NCI-H187 treated with DMSO at 0.1 percent for 48 hours (cell line): ENCODE measurements at regions not wholly inside any gene's neighbourhood (a gene's known extent, or its start where the extent isn't known, plus 50 kb on each side); places are given as distances from the start of the nearest gene placed in this dataset.

Experiments
- DNase-seq: peaks from one replicate; lab custom pipeline; 2025; lab: John Stamatoyannopoulos, UW

DNA sequence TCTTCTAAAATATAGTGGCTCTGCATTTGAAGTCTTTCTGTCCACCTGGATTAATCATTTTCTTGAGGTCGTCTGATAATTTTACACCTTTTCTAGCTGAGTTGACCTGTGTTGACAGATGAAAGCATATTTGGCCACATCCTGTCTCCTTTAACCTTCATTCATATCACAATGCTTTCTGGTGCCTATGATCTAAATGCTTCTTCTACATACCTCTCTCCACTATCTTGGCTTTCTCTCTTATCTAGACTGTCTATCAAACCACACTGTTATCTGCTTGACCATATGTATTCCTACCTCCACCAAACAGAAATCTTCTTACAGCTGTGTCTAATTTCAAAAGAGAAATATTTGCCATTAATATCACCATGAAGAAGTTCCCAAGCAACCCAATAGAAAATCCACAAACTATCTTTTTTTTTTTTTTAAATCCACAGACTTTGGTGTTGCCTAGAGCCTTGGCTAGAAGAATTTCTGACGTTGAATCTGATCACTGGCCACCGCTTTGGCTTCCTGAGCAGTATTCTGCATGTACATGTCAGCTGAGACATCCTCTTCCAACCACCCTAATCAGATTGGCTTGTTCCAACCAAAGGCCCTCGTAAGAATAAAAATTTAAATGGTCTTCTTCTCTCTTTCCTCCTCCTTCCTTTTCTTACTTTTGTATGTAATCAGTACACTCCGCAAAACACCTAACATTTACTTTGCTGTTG lies 66.3 kb upstream of the SP4 start:
- no peak for DNase-seq

DNA sequence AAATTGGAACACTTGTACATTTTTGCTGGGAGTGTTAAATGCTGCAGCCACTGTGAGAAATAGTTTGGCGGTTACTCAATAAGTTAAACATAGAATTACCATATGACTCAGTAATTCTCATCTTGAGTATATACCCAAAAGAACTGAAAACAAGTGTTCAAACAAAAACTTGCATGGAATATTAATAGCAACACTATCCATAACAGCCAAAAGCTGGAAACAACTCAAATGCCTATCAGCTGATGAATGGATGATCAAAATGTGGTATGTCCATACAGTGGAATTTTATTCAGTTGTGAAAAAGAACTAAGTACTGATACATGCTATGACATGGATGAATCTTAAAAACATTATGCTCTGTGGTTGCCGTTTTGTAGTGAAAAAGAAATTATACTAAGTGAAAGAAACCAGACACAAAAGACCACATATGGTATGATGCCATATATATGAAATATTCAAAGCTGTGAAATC lies 63.0 kb upstream of the SP4 start:
- DNase-seq = no peak

DNA sequence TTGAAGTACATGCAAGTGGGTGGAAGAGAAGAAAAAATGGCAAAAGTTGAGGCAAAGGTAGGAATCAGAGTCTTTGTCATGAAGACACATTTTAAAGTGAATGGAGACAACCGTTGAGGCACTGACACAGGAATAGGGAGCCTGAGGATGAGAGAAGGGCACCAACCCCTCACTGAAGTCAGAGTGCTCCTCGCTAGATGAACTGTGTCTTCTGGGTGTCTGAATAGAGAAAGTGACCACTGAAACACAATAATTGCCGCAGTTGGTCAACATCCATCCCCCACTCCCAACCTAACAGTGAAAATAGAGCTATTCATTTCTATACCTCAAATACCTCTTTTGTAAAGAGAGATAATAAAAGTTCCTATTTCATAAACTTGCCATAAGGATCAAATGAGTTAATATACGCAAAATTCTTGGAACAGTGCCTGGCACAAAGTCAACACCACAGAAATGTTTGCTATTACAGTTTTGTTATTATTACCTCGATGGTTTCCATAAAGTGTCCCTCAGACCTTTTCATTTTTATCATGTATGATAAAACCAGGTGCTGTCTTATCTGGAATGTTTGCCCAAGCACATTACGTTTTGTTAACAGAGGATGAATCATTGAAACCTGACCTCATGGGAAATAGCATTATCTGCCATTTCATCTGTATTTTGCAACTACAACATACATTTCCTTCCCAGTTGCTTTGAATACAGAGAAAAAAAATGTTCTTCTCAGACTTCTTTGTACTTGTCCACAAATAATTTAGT lies 61.8 kb upstream of the SP4 start:
- no peak for DNase-seq

DNA sequence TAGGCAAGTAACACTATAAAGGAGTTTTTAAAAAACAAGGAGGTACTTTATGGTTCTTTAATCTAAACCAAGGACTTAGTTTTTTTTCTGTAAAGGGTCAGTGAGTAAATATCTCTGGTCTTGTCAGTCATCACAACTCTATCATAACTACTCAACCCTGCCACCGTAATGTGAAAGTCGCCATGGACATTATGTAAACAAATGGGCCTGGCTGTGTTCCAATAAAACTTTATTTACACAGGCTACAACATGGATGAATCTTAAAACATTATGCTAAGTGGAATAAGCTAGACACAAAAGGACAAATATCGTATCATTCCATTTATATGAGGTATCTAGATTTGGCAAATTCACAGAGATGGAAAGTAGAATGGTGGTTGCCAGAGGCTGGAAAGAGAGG lies 60.8 kb upstream of the SP4 start:
- no peak for DNase-seq

DNA sequence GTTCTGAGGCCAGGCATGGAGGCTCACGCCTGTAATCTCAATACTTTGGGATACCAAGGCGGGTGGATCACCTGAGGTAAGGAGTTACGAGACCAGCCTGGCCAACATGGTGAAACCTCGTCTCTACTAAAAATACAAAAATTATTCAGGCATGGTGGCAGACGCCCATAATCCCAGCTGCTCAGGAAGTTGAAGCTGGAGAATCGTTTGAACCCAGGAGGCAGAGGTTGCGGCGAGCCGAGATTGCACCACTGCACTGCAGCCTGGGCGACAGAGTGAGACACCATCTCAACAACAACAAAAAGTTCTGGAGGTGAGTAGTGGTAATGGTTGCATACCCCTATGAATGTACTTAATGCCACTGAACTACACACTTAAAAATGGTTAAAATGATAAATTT lies 60.3 kb upstream of the SP4 start:
- no peak for DNase-seq

DNA sequence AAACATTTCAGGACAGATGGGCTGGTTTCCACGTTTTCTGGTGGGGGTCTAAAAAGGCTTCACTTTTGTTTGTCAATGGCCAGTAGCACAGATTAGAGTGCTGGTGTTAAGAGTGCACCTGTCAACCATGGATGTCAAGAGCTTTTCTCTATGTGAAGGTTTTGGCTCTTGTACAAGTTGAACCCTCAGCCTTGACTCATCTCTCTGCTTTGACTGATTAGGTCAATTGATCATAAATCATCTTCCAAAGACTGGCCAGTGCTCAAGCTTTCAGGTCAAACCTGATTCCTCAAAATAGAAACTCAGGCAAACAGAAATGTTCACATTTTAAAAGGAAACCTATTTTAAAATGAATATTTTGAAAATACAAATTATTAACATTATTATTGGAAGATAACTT lies 59.6 kb upstream of the SP4 start:
- no peak for DNase-seq

DNA sequence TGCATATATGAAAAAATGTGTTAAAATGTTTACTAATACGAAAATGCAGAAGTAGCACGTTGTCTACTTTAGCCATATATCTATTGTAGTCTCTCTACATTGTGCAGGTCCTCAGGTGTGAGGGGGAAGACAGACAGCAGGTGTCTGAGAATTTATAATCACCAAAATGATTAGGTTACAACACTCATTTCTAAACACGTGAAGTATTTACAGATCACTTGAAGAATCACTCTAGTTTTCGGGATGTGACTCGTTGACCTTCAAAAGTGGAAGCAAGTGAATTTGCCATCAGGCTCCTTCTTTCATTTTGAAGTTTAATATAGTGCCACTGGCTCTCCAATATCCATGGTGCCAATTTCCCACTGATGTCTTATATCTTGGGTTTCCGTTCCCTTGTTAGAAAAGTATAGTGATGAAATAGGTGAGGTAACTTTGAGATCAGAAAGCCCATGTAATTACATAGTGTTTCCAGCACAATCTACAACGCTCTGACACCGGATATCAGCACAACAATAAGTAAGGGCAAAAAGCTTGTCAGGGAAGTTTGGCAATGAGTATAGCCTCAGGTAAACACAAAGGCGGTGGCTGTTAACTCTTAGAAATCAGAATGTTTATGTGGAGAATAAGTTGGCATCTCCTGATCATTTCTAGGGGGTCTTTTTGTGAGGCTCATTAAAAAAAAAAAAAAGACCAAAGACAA lies 57.5 kb upstream of the SP4 start:
- no peak for DNase-seq

DNA sequence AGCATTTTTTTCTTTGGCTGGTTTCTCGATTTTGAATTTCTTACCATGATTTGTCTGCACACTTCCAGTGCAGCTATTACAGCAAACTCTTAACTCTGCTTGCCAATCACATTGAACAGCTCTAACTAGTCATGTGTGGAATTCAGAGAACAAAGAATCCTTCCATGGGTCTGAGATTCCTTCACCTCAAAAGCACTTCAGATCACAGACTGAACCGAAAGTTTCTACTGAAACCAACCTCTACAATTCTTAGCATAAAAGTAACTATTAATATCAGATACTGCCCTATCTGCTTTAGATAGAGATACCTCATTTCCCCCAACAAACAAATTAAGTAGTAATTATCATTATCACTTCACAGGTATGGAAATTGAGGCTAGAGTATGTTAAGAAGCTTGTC lies 56.5 kb upstream of the SP4 start:
- DNase-seq = no peak

DNA sequence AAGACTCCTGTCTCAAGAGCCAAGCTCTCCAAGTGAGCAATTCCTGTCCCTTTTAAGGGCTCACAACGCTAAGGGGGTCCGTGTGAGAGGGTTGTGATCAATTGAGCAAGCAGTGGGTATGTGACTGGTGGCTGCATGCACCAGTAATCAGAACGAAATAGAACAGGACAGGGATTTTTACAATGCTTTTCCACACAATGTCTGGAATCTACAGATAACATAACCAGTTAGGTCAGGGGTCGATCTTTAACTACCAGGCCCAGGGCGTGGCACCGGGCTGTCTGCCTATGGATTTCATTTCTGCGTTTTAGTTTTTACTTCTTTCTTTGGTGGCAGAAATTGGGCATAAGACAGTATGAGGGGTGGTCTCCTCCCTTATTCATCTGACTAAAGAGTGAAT lies 54.9 kb upstream of the SP4 start:
- DNase-seq = no peak

DNA sequence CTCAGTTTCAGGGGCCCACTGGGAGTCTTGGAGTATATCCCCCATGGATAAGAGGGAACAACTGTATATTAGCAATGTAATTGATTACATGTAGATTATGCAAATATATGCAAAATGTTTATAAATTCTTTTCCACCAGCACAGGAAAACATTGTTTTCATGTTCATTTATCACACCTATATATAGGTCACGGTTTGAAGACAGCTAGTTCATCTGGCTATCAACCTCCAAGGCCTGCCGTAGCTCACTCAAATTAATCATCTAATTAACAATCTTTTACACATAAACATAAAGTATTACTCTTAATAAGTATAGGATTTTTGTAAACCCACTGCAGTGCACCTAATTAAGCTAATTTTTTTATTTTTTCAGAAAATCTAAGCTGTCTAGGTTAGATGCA lies 53.7 kb upstream of the SP4 start:
- DNase-seq = no peak

DNA sequence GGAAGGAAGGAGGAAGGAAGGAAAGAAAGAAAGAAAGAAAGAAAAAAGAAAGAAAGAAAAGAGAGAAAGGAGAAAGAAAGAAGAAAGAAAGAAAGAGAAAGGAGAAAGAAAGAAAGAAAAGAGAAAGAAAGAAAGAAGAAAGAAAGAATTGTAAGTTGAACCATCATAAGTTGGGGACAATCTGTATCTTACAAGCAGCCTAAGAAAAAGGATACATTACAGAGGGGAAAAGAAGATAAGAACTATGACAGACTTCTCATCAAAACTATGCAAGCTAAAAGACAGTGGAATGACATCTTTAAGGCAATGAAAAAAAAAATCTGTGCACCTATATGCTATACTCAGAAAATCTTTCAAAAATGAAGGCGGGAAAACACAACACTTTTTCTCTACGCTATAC lies 50.3 kb upstream of the SP4 start:
- DNase-seq = no peak
